SU-DHL-6 (cell line): ENCODE measurements at regions not wholly inside any gene's neighbourhood (a gene's known extent, or its start where the extent isn't known, plus 50 kb on each side); places are given as distances from the start of the nearest gene placed in this dataset.

ENCODE experiments used
- H2AFZ ChIP-seq: fragments of 200-600 bp; sonication (generic); 2 replicates; pipeline ENCODE4 v1.6.1; 2014; ENCODE audit warnings: low read depth, mild to moderate bottlenecking, moderate library complexity, mixed read lengths, antibody characterized with exemption, low read length; ENCODE audit not compliant: severe bottlenecking
- H3F3A ChIP-seq: fragments of 200-600 bp; shearing (Covaris generic); 2 replicates; pipeline ENCODE4 v1.6.0; 2016; ENCODE audit warnings: antibody characterized with exemption, mild to moderate bottlenecking; ENCODE audit not compliant: insufficient read depth
- H3K27ac ChIP-seq: fragments of 200-600 bp; sonication (generic); 2 replicates; pipeline ENCODE4 v1.5.1; 2016; ENCODE audit warnings: low read depth, mild to moderate bottlenecking, low read length, moderate library complexity, mixed read lengths
- H3K27me3 ChIP-seq: fragments of 200-600 bp; sonication (generic), shearing (Covaris generic); 2 replicates; pipeline ENCODE4 v1.6.0; 2014; ENCODE audit warnings: mild to moderate bottlenecking, low read length
- H3K36me3 ChIP-seq: fragments of 200-600 bp; sonication (generic); 2 replicates; pipeline ENCODE4 v1.6.1; 2014; ENCODE audit warnings: mild to moderate bottlenecking, low read length, mixed read lengths
- H3K4me2 ChIP-seq: fragments of 300-600, 200-600 bp; shearing (Covaris generic), sonication (generic); 2 replicates; pipeline ENCODE4 v1.6.0; 2014; ENCODE audit warnings: low read length, low read depth, mild to moderate bottlenecking; ENCODE audit not compliant: poor library complexity, severe bottlenecking
- H3K4me3 ChIP-seq: fragments of 200-600 bp; sonication (generic); 2 replicates; pipeline ENCODE4 v1.5.1; 2014; ENCODE audit warnings: antibody characterized with exemption, low read length, mild to moderate bottlenecking, mixed read lengths; ENCODE audit not compliant: insufficient read depth, poor library complexity, severe bottlenecking
- H3K79me2 ChIP-seq: fragments of 200-600 bp; sonication (generic); 2 replicates; pipeline ENCODE4 v1.6.1; 2014; ENCODE audit warnings: mild to moderate bottlenecking, low read length, moderate library complexity; ENCODE audit not compliant: insufficient read depth
- H3K9ac ChIP-seq: fragments of 200-600 bp; sonication (generic); 2 replicates; pipeline ENCODE4 v1.7.0; 2014; ENCODE audit warnings: mild to moderate bottlenecking, low read length
- H3K9me2 ChIP-seq: fragments of 200-600 bp; sonication (generic); replicated peaks from 2 replicates; pipeline ENCODE4 v1.6.1; 2014; ENCODE audit warnings: low read length; ENCODE audit not compliant: insufficient read depth
- H3K9me3 ChIP-seq: fragments of 200-600 bp; sonication (generic); 2 replicates; pipeline ENCODE4 v1.6.1; 2014; ENCODE audit warnings: low read length, mixed read lengths; ENCODE audit not compliant: insufficient read depth
- H4K20me1 ChIP-seq: fragments of 200-600 bp; sonication (generic); 2 replicates; pipeline ENCODE4 v1.6.1; 2014; ENCODE audit warnings: low read depth, mild to moderate bottlenecking, antibody characterized with exemption, low read length, moderate library complexity, mixed read lengths
- EZH2phosphoT487 ChIP-seq: fragments of 200-600 bp; sonication (generic), shearing (Covaris generic); conservative IDR thresholded peaks from 2 replicates; pipeline ENCODE4 v1.6.1; 2018; ENCODE audit warnings: mild to moderate bottlenecking, antibody characterized with exemption, low read length, moderate library complexity, mixed read lengths
- TF ChIP-seq, protein P1 (sequence below): fragments of 200-600 bp; sonication (generic); IDR thresholded peaks from one replicate; pipeline ENCODE4 v1.5.1; 2017; ENCODE audit warnings: antibody characterized with exemption, mild to moderate bottlenecking, low read length, moderate library complexity; ENCODE audit not compliant: insufficient read depth, poor library complexity, severe bottlenecking

DNA sequence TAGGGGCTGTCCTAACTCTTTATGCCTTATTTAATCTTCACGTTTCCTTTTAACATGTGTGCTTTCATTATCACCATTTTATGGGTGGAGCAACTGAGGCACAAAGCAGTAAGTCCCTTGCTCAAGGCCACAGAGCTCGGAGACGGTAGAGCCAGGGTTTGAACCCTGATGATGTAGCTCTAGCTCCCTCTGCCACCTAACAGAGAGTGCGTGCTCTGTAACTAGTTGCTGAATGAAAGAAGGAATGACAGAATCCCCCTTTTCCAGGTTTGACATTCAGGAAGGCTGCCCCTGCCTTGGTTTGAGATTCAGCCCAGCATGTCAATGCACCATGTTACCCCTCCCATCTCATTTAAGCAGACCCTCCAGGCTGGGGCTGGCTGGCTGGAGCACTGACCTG, 193.3 kb upstream of the NAV2 start:
- no peaks in the 10 kb centered on the region for H3F3A ChIP-seq
- H3K9me2 ChIP-seq, result no peaks in the 10 kb centered on the region
- H3K4me2 ChIP-seq, result no peak overlapping the region
- no peak overlapping the region for H3K4me3 ChIP-seq
- H4K20me1 ChIP-seq, result no peaks in the 10 kb centered on the region
- H3K9ac ChIP-seq, result no peak overlapping the region
- H3K27me3 ChIP-seq, result no peaks in the 10 kb centered on the region
- H3K9me3 ChIP-seq, result no peaks in the 10 kb centered on the region
- H3K36me3 ChIP-seq, result no peaks in the 10 kb centered on the region
- H3K27ac ChIP-seq, result no peak overlapping the region
- TF ChIP-seq EZH2phosphoT487, result no peak
- TF ChIP-seq, protein P1, sequence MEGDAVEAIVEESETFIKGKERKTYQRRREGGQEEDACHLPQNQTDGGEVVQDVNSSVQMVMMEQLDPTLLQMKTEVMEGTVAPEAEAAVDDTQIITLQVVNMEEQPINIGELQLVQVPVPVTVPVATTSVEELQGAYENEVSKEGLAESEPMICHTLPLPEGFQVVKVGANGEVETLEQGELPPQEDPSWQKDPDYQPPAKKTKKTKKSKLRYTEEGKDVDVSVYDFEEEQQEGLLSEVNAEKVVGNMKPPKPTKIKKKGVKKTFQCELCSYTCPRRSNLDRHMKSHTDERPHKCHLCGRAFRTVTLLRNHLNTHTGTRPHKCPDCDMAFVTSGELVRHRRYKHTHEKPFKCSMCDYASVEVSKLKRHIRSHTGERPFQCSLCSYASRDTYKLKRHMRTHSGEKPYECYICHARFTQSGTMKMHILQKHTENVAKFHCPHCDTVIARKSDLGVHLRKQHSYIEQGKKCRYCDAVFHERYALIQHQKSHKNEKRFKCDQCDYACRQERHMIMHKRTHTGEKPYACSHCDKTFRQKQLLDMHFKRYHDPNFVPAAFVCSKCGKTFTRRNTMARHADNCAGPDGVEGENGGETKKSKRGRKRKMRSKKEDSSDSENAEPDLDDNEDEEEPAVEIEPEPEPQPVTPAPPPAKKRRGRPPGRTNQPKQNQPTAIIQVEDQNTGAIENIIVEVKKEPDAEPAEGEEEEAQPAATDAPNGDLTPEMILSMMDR, result no peak
- H2AFZ ChIP-seq, result no peak overlapping the region
- H3K79me2 ChIP-seq, result no peaks in the 10 kb centered on the region

DNA sequence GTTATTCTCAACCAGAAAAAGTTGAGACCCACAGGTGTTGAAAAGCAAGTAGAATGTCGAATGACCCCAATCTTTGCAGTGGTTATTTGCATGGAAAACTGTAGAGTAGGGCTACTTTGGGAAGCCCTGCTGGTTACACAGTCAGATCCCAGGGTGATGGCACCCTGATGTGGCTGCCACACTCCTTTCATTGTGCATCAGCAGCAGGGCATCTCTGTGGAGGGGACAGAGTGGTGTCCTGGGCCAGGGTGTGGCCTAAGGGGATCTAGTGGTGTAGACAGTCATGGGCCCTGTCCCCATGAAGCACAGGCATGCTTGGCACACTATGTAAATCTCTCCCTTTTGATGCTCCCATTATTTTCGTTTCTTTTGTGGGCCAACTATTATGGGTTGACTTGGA, 199.4 kb upstream of the NAV2 start:
- H3K4me2 ChIP-seq, result no peak overlapping the region

DNA sequence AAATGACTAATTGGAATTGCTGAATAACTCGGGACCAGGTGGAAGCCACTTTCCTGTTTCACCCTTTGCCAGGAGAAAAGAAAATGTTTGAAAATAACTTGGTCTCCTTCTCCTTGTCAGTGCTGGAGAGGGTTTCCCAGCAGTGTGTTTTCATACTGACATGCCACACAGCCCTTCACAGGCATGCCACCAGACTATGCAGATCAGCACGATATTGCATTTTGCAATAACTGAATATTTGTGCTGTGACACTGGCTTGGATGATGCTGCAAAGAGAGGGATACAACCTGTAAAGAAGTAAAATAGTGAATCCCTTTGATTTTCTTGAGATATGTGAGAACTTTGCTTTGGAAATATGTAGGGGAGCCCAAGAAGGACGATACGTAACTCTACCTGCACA, 200.0 kb upstream of the NAV2 start:
- TF ChIP-seq, protein P1, result no peak
- no peak for TF ChIP-seq EZH2phosphoT487
- Histone ChIP-seq H4K20me1 (no peaks in the 10 kb centered on the region), H3K27me3 (no peaks in the 10 kb centered on the region), H3K79me2 (no peaks in the 10 kb centered on the region), H3K9me3 (no peaks in the 10 kb centered on the region), H3K9me2 (no peaks in the 10 kb centered on the region), H3K27ac (no peak overlapping the region), H2AFZ (no peak overlapping the region), H3K4me3 (no peak overlapping the region), H3K9ac (no peak overlapping the region), H3K36me3 (no peaks in the 10 kb centered on the region), H3K4me2 (no peak overlapping the region), H3F3A (no peaks in the 10 kb centered on the region)

More for the DNA sequence above, 199.4 kb upstream of the NAV2 start:
- Histone ChIP-seq H3K36me3 (no peaks in the 10 kb centered on the region), H3K4me3 (no peak overlapping the region), H3K9ac (no peak overlapping the region), H3K27me3 (no peaks in the 10 kb centered on the region), H3K9me3 (no peaks in the 10 kb centered on the region), H3K27ac (no peak overlapping the region), H3F3A (no peaks in the 10 kb centered on the region), H2AFZ (no peak overlapping the region), H3K9me2 (no peaks in the 10 kb centered on the region), H3K79me2 (no peaks in the 10 kb centered on the region), H4K20me1 (no peaks in the 10 kb centered on the region)
- TF ChIP-seq EZH2phosphoT487, result no peak
- TF ChIP-seq, protein P1, result no peak
